HG02623 (cell line): ENCODE measurements at regions not wholly inside any gene's neighbourhood (a gene's known extent, or its start where the extent isn't known, plus 50 kb on each side); places are given as distances from the start of the nearest gene placed in this dataset.
"Not testable (repeated sequence)": the region's sequence is repeated elsewhere in the genome, so short reads cannot be mapped to it uniquely, and the experiment has no call there.

Experiments used
- ATAC-seq: cut with Tn5 transposase; IDR thresholded peaks from one replicate; pipeline ENCODE4 v1.9.1; 2021; ENCODE audit warnings: moderate library complexity; ENCODE audit not compliant: unreplicated experiment

DNA sequence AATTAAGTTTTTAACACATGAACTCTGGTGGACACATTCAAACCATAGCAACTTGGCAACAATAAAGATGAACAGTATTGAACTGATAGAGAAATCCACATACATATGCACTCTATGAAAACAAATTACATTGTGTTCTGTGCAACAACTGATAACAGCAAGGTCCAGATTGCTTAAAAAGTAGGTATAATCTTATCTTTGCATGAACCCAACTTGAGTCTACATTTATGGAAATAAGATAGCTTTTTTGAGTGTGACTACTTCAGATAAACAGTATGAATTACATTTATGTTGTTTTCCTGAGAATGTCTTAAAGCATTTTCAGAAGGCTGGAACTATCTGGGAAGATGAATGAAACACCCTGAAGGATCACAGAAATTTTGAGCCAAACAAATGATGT is 212.6 kb upstream of the GK2 start:
- ATAC-seq = no peak

DNA sequence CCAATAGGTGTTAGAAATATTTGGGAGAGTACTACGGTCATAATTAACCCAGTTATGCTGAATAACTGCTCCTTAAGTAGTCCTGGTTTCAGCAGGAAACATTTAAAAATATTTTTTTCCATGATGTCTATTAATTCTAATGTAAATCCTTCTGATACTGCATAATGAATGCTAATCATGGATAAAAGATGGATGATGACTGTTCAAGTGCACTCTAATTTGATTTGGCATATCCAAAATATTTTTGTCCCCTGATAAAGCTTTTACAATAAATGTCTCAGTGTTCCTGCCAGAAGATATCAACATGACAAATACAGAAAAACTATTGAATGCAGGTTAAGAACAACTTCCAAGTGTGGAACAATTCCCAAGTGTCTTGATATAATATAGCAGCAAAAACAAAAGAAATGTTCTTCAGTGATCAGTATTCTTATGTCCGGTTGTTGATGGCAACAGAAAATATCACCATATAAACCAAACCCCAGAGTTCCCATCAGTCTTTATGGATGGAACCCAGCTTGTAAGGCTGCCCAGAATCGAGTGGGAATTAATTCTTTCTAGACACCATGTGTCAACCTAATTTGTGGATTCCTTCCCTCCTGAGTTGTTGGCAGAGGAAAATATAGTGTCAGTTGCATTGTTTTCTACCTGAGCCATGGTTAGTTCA is 205.4 kb upstream of the GK2 start:
- ATAC-seq = no peak

GRCh38 chr4:79611026-79611425 is 203.0 kb upstream of the GK2 start:
- no peak for ATAC-seq

DNA sequence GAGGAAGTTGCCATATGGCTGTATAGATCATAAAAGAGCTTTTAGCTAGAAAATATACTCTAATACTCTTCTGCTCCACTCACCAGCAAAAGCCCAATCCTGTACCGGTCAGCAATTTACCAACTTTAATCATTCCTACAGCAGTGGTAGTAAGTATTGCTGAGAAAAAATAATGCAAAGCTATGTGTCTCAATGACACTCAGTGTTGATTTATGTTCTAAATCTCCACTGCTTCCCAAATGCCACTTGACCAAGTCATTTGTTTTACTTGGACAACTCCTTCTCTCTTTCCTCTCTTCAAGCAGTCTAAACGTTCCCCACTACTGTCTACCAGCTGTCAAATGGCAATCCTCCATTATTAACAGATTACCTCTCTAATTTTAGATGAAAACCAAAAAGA is 201.8 kb upstream of the GK2 start:
- no peak for ATAC-seq

- ATAC-seq = no peak
These were observed 200.0 kb upstream of the GK2 start for GRCh38 chr4:79607979-79608378.

GRCh38 chr4:79604152-79604551 is 196.1 kb upstream of the GK2 start:
- ATAC-seq = no peak

DNA sequence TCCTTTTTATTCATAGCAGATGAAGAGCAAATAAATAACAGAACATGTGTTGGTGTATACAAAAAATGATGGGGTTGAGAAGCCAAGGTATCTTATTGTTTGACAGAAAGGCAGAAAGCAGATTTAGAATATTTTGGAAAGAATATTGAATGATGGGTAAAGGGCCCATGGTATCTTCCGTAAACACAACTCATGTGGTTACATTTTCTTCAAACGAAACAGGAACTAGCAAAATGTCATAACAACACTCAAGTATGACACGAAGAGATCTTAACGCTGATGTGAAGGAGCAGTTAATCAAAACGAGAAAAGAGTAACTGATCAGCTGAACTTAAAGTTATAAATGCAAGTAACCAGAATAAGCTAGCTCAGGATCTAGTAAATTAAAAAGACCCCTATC is 195.7 kb upstream of the GK2 start:
- peak; percentile 62 for ATAC-seq

GRCh38 chr4:79599691-79600090 is 191.7 kb upstream of the GK2 start:
- no peak for ATAC-seq

DNA sequence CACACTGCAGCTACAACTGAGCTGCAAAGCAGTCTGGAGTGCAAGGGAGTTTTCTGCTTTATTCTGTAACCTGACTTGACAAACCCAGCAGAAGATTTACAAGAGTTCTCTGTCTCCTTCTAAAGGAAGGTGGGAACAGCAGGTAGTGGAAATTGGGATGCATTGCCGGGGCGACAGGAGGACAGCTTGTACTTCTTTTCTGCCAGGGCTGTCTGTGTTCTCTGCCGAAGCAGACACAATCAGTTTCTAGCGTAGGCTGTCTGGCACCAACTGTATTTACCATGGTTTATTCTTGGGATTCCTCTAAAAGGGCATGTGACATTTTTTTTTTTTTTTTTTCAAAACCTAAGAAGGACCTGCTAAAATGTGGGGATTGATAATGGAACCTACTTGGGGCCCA is 190.8 kb upstream of the GK2 start:
- ATAC-seq = no peak

- no peak for ATAC-seq
These were observed 190.2 kb upstream of the GK2 start for GRCh38 chr4:79598214-79598613.

GRCh38 chr4:79597266-79597665 is 189.2 kb upstream of the GK2 start:
- ATAC-seq = no peak

DNA sequence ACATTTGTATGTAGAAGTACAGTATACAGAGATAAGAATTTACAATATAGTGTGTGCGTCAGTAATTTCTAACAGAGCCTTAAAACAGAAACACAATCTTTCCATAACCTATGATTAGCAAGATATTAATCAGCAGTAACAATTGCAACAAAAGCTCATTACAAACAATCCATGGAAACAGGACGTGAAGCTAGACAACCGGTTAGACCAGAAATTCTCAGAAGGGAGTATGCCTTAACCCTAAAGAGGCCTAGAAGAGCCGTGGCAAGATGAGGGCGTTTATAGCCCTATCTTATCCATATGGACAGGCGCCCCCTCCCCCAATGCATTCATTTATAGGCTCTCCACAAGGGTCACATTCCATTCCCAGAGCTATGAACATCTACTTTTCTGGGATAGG is 184.2 kb upstream of the GK2 start:
- ATAC-seq = not testable (repeated sequence)

- no peak for ATAC-seq
These were observed 180.7 kb upstream of the GK2 start for GRCh38 chr4:79588679-79589078.

DNA sequence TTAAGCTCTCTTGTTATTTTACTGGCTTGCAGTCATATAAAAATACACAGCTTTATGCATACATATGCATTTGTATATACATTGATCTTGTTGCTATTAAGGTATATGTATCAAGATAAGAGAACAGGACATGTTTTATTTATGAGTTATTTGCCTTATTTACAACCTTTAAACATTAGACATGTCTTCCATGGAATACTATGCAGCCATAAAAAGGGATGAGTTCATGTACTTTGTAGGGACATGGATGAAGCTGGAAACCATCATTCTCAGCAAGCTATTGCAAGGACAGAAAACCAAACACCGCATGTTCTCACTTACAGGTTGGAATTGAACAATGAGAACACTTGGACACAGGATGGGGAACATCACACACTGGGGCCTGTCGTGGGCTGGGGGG is 179.2 kb upstream of the GK2 start:
- ATAC-seq = not testable (repeated sequence)

GRCh38 chr4:79585834-79586233 is 177.8 kb upstream of the GK2 start:
- ATAC-seq = no peak

GRCh38 chr4:79585330-79585729 is 177.3 kb upstream of the GK2 start:
- ATAC-seq = no peak

- no peak for ATAC-seq
These were observed 176.9 kb upstream of the GK2 start for GRCh38 chr4:79584902-79585301.

DNA sequence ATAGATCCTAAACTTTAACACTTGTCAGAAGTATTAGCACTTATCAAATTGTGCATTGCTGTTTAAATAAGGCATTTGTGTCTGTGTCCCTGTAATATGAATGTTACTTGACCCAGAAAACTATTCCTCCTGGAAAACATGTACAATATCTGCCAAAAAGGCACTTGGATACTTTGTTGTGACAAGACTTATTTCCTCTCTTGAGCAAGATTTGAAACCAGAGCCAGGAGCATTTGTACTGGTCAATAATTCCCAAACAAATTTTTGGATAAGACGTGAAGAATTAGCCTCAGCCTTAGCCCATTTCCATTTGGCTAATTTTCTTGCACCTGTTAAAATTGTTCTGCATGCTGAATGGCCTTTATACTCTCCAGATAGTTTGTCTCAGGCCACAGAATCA is 176.3 kb upstream of the GK2 start:
- no peak for ATAC-seq

GRCh38 chr4:79578606-79579005 is 170.6 kb upstream of the GK2 start:
- no peak for ATAC-seq

DNA sequence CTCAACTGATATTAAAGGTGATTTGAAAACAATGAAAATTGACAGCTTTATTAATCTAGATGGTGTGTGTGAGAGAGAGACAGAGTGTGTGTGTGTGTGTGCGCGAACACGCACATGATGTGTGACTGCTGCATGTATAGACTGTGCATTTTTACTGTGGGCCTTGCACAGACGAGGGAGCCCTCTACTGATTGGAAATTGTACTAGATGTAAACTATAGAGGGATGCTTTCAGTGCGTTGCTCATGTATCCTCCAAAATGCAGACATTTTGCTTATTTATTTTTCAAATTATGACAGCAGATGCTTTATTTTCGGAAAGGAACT is 168.4 kb upstream of the GK2 start:
- peak; percentile 74 for ATAC-seq

- no peak for ATAC-seq
These were observed 167.8 kb upstream of the GK2 start for GRCh38 chr4:79575709-79576428.

DNA sequence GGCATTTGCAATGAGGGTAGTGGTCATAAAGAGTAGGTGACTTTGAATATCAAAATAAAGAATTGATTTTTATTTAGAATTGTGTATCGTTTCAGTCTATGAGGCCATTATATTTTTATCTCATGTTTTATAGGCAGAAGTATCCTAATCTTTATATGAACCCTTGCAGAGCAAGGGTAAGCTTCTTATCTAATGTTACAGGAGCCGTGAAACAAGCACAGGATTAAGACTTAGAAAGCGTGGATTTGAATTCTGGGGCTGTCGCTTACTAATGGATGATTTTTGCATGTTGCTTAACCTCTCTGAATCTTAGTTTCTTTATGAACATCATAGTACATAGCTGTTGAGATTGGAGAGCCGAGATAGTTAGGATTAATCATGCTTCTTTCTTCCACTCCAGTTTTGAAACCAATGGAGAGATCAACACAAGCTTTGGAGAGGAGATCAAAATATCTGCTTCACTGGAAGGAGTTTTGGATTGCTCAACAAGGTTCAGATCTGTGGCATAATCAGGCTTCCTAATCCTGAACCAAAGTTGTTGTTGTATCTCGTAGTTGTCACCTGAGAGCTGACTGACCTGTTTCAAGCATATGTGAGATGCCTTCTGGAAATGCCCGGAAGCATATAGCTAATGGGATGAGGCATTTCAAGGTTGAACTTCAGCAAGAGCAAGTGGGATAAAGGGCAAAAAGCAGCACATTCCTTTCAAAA is 166.9 kb upstream of the GK2 start:
- ATAC-seq = no peak
